GM21576 (cell line): ENCODE measurements at regions not wholly inside any gene's neighbourhood (a gene's known extent, or its start where the extent isn't known, plus 50 kb on each side); places are given as distances from the start of the nearest gene placed in this dataset.

Experiments used
- ATAC-seq: cut with Tn5 transposase; IDR thresholded peaks from one replicate; pipeline ENCODE4 v1.9.1; 2021; ENCODE audit warnings: mild to moderate bottlenecking, moderate library complexity; ENCODE audit not compliant: unreplicated experiment

- ATAC-seq, result no peak
These were observed 586.9 kb upstream of the KLHL1 start for GRCh38 chr13:70694996-70695715.

- ATAC-seq, result no peak
These were observed 560.7 kb upstream of the KLHL1 start for GRCh38 chr13:70668983-70669382.

- ATAC-seq, result no peak
These were observed 560.0 kb upstream of the KLHL1 start for GRCh38 chr13:70668293-70668692.

- no peak for ATAC-seq
These were observed 558.8 kb upstream of the KLHL1 start for GRCh38 chr13:70666883-70667556.

GRCh38 chr13:70662231-70662940, 554.1 kb upstream of the KLHL1 start:
- no peak for ATAC-seq

GRCh38 chr13:70644052-70644451, 535.8 kb upstream of the KLHL1 start:
- ATAC-seq, result no peak

GRCh38 chr13:70634893-70635292, 526.6 kb upstream of the KLHL1 start:
- no peak for ATAC-seq

GRCh38 chr13:70630247-70630646, 522.0 kb upstream of the KLHL1 start:
- ATAC-seq, result no peak

GRCh38 chr13:70623239-70623638, 515.0 kb upstream of the KLHL1 start:
- ATAC-seq, result no peak

- no peak for ATAC-seq
These were observed 514.5 kb upstream of the KLHL1 start for GRCh38 chr13:70622796-70623195.

GRCh38 chr13:70619936-70620335, 511.7 kb upstream of the KLHL1 start:
- ATAC-seq, result no peak

GRCh38 chr13:70616847-70617246, 508.6 kb upstream of the KLHL1 start:
- ATAC-seq, result no peak

- no peak for ATAC-seq
These were observed 505.0 kb upstream of the KLHL1 start for GRCh38 chr13:70613295-70613694.

GRCh38 chr13:70612881-70613280, 504.6 kb upstream of the KLHL1 start:
- no peak for ATAC-seq

- ATAC-seq, result no peak
These were observed 496.2 kb upstream of the KLHL1 start for GRCh38 chr13:70604448-70604847.

- no peak for ATAC-seq
These were observed 485.5 kb upstream of the KLHL1 start for GRCh38 chr13:70593716-70594115.

- ATAC-seq, result no peak
These were observed 476.9 kb upstream of the KLHL1 start for GRCh38 chr13:70585109-70585508.

- no peak for ATAC-seq
These were observed 472.6 kb upstream of the KLHL1 start for GRCh38 chr13:70580825-70581224.

GRCh38 chr13:70579941-70580340, 471.7 kb upstream of the KLHL1 start:
- no peak for ATAC-seq

- no peak for ATAC-seq
These were observed 463.0 kb upstream of the KLHL1 start for GRCh38 chr13:70571221-70571620.

- ATAC-seq, result peak; percentile 77
These were observed 460.3 kb upstream of the KLHL1 start for GRCh38 chr13:70568571-70568970.

GRCh38 chr13:70544706-70545105, 436.5 kb upstream of the KLHL1 start:
- no peak for ATAC-seq
